Skeletal muscle satellite cell (primary cell): ENCODE measurements at regions not wholly inside any gene's neighbourhood (a gene's known extent, or its start where the extent isn't known, plus 50 kb on each side); places are given as distances from the start of the nearest gene placed in this dataset.
A peak's percentile ranks its signal among the peaks of the same experiment; 100 is the strongest.
"Not testable (repeated sequence)": the region's sequence is repeated elsewhere in the genome, so short reads cannot be mapped to it uniquely, and the experiment has no call there.

Experiments
- H3K27me3 ChIP-seq: 2 replicates; pipeline ENCODE4 v1.7.0; 2013; ENCODE audit warnings: low read length; ENCODE audit not compliant: control insufficient read depth, insufficient read depth
- H3K36me3 ChIP-seq: 2 replicates; pipeline ENCODE4 v1.7.0; 2013; ENCODE audit warnings: mild to moderate bottlenecking, control low read depth, low read length; ENCODE audit not compliant: insufficient read depth
- H3K4me1 ChIP-seq: 2 replicates; pipeline ENCODE4 v1.7.0; 2013; ENCODE audit warnings: low read length; ENCODE audit not compliant: control insufficient read depth, insufficient read depth
- H3K4me2 ChIP-seq: 2 replicates; pipeline ENCODE4 v1.7.0; 2013; ENCODE audit warnings: mild to moderate bottlenecking, low read length
- H3K4me3 ChIP-seq: 2 replicates; pipeline ENCODE4 v1.7.0; 2013; ENCODE audit warnings: low read length
- H3K9ac ChIP-seq: 2 replicates; pipeline ENCODE4 v1.7.0; 2013; ENCODE audit warnings: mild to moderate bottlenecking, low read depth, low read length, moderate library complexity
- H3K9me3 ChIP-seq: replicated peaks from 2 replicates; pipeline ENCODE4 v1.7.0; 2013; ENCODE audit warnings: mild to moderate bottlenecking, control low read depth, low read length

- H3K9ac ChIP-seq: no peak overlapping the region
- no peaks in the 10 kb centered on the region for H3K27me3 ChIP-seq
- no peak overlapping the region for H3K4me2 ChIP-seq
- peaks cover 11% of the 10 kb centered on the region for H3K4me1 ChIP-seq
- H3K36me3 ChIP-seq: no peaks in the 10 kb centered on the region
- no peaks in the 10 kb centered on the region for H3K9me3 ChIP-seq
- H3K4me3 ChIP-seq: no peak overlapping the region
These were observed 211.4 kb upstream of the SMLR1 start for GRCh38 chr6:130615816-130616215.

- no peak overlapping the region for H3K4me3 ChIP-seq
- H3K36me3 ChIP-seq: no peaks in the 10 kb centered on the region
These were observed 209.5 kb upstream of the SMLR1 start for GRCh38 chr6:130617658-130618057.

GRCh38 chr6:130618806-130619205, 208.4 kb upstream of the SMLR1 start:
- peaks cover 11% of the 10 kb centered on the region for H3K4me1 ChIP-seq
- not testable (repeated sequence) for H3K9ac ChIP-seq, H3K4me2 ChIP-seq, H3K4me3 ChIP-seq, H3K9me3 ChIP-seq, H3K27me3 ChIP-seq, H3K36me3 ChIP-seq

More at GRCh38 chr6:130617658-130618057, 209.5 kb upstream of the SMLR1 start:
- H3K4me2 ChIP-seq: no peak overlapping the region
- no peaks in the 10 kb centered on the region for H3K9me3 ChIP-seq
- no peaks in the 10 kb centered on the region for H3K27me3 ChIP-seq
- no peak overlapping the region for H3K9ac ChIP-seq
- H3K4me1 ChIP-seq: peaks cover 11% of the 10 kb centered on the region

- Histone ChIP-seq H3K4me1 (peaks cover 13% of the 10 kb centered on the region), H3K4me2 (no peak overlapping the region), H3K27me3 (no peaks in the 10 kb centered on the region), H3K9me3 (no peaks in the 10 kb centered on the region), H3K4me3 (no peak overlapping the region), H3K9ac (no peak overlapping the region), H3K36me3 (no peaks in the 10 kb centered on the region)
These were observed 206.8 kb upstream of the SMLR1 start for GRCh38 chr6:130620338-130620781.

- peaks cover 25% of the 10 kb centered on the region for H3K4me1 ChIP-seq
- H3K36me3 ChIP-seq: no peaks in the 10 kb centered on the region
- no peak overlapping the region for H3K4me3 ChIP-seq
- H3K9me3 ChIP-seq: no peaks in the 10 kb centered on the region
- H3K4me2 ChIP-seq: no peak overlapping the region
- no peak overlapping the region for H3K9ac ChIP-seq
- no peaks in the 10 kb centered on the region for H3K27me3 ChIP-seq
These were observed 205.1 kb upstream of the SMLR1 start for GRCh38 chr6:130622142-130622541.

- Histone ChIP-seq H3K4me2 (no peak overlapping the region), H3K4me3 (no peak overlapping the region), H3K4me1 (peaks cover 31% of the 10 kb centered on the region), H3K36me3 (no peaks in the 10 kb centered on the region), H3K9me3 (no peaks in the 10 kb centered on the region), H3K27me3 (no peaks in the 10 kb centered on the region), H3K9ac (no peak overlapping the region)
These were observed 203.2 kb upstream of the SMLR1 start for GRCh38 chr6:130624046-130624445.

GRCh38 chr6:130625825-130626527, 201.2 kb upstream of the SMLR1 start:
- no peaks in the 10 kb centered on the region for H3K9me3 ChIP-seq
- no peak overlapping the region for H3K4me3 ChIP-seq
- H3K4me2 ChIP-seq: peak overlapping the region; percentile 17
- peaks cover 35% of the 10 kb centered on the region for H3K4me1 ChIP-seq
- H3K36me3 ChIP-seq: no peaks in the 10 kb centered on the region
- no peaks in the 10 kb centered on the region for H3K27me3 ChIP-seq
- H3K9ac ChIP-seq: no peak overlapping the region

- H3K36me3 ChIP-seq: no peaks in the 10 kb centered on the region
- no peak overlapping the region for H3K4me3 ChIP-seq
- H3K9me3 ChIP-seq: no peaks in the 10 kb centered on the region
- no peak overlapping the region for H3K4me2 ChIP-seq
- no peak overlapping the region for H3K9ac ChIP-seq
- H3K27me3 ChIP-seq: no peaks in the 10 kb centered on the region
- peaks cover 45% of the 10 kb centered on the region for H3K4me1 ChIP-seq
These were observed 198.3 kb upstream of the SMLR1 start for GRCh38 chr6:130628862-130629261.

GRCh38 chr6:130629640-130630039, 197.6 kb upstream of the SMLR1 start:
- no peaks in the 10 kb centered on the region for H3K36me3 ChIP-seq
- H3K4me3 ChIP-seq: no peak overlapping the region
- no peak overlapping the region for H3K4me2 ChIP-seq
- H3K27me3 ChIP-seq: no peaks in the 10 kb centered on the region
- peaks cover 45% of the 10 kb centered on the region for H3K4me1 ChIP-seq
- H3K9ac ChIP-seq: no peak overlapping the region
- H3K9me3 ChIP-seq: no peaks in the 10 kb centered on the region

- H3K9ac ChIP-seq: no peak overlapping the region
- H3K4me2 ChIP-seq: peak overlapping the region; percentile 22
- H3K27me3 ChIP-seq: no peaks in the 10 kb centered on the region
- H3K4me3 ChIP-seq: no peak overlapping the region
- H3K36me3 ChIP-seq: no peaks in the 10 kb centered on the region
- H3K9me3 ChIP-seq: no peaks in the 10 kb centered on the region
- peaks cover 31% of the 10 kb centered on the region for H3K4me1 ChIP-seq
These were observed 194.9 kb upstream of the SMLR1 start for GRCh38 chr6:130632277-130632676.

GRCh38 chr6:130632897-130633296, 194.3 kb upstream of the SMLR1 start:
- Histone ChIP-seq H3K9me3 (no peaks in the 10 kb centered on the region), H3K9ac (no peak overlapping the region), H3K4me2 (no peak overlapping the region), H3K27me3 (no peaks in the 10 kb centered on the region), H3K36me3 (no peaks in the 10 kb centered on the region), H3K4me1 (peaks cover 31% of the 10 kb centered on the region), H3K4me3 (no peak overlapping the region)

GRCh38 chr6:130643361-130643760, 183.8 kb upstream of the SMLR1 start:
- no peak overlapping the region for H3K4me2 ChIP-seq
- H3K27me3 ChIP-seq: no peaks in the 10 kb centered on the region
- no peaks in the 10 kb centered on the region for H3K4me1 ChIP-seq
- H3K4me3 ChIP-seq: no peak overlapping the region
- H3K9me3 ChIP-seq: peaks cover 3% of the 10 kb centered on the region
- H3K9ac ChIP-seq: no peak overlapping the region
- no peaks in the 10 kb centered on the region for H3K36me3 ChIP-seq
